ENCODE measurements at regions not wholly inside any gene's neighbourhood (a gene's known extent, or its start where the extent isn't known, plus 50 kb on each side); places are given as distances from the start of the nearest gene placed in this dataset.
"Not testable (repeated sequence)": the region's sequence is repeated elsewhere in the genome, so short reads cannot be mapped to it uniquely, and the experiment has no call there.

GRCh38 chr3:4197670-4198069, 105.5 kb upstream of the SETMAR start:
- 90 to 91% methylated on average over 5 to 6 of the region's 6 CpGs for WGBS, 2 donors (ENCODE audit: low coverage in 1 of 2)
- TF ChIP-seq, protein P1, sequence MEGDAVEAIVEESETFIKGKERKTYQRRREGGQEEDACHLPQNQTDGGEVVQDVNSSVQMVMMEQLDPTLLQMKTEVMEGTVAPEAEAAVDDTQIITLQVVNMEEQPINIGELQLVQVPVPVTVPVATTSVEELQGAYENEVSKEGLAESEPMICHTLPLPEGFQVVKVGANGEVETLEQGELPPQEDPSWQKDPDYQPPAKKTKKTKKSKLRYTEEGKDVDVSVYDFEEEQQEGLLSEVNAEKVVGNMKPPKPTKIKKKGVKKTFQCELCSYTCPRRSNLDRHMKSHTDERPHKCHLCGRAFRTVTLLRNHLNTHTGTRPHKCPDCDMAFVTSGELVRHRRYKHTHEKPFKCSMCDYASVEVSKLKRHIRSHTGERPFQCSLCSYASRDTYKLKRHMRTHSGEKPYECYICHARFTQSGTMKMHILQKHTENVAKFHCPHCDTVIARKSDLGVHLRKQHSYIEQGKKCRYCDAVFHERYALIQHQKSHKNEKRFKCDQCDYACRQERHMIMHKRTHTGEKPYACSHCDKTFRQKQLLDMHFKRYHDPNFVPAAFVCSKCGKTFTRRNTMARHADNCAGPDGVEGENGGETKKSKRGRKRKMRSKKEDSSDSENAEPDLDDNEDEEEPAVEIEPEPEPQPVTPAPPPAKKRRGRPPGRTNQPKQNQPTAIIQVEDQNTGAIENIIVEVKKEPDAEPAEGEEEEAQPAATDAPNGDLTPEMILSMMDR (IDR thresholded peaks at IDR 0.05), result no peak
- TF ChIP-seq POLR2A (IDR thresholded peaks at IDR 0.05) (no peak), EP300 (IDR thresholded peaks at IDR 0.05) (no peak), POLR2AphosphoS5 (IDR thresholded peaks at IDR 0.05) (no peak)
- H3K9me3 ChIP-seq, result peaks cover 0 to 9% (median 0%) of the 10 kb centered on the region in 3 donors
- ATAC-seq, result no peak
- H3K36me3 ChIP-seq, result no peaks in the 10 kb centered on the region
- no peak overlapping the region for H3K27ac ChIP-seq
- H3K4me3 ChIP-seq, result no peak overlapping the region
- H3K4me1 ChIP-seq, result no peaks in the 10 kb centered on the region
- no peaks in the 10 kb centered on the region for H3K27me3 ChIP-seq

DNA sequence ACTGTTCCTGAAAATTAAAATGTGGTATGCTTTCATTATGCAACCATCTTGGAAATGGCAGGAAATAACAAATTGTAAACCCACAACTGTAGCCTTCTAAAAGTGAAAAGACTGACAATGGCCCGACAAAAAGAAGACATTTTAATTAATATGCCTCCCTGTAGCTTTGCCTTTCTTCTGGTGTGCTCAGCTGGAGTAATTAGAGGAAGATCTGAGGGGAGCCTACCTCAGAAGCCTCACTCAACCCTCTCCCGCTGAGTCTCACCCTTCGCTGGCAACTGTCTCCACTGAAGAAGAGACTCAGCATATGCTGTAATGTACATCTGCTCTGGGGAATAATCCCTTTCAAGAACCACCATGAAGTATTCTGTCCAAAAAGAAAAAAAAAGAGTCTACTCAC, 104.7 kb upstream of the SETMAR start:
- no peak overlapping the region for H3K27ac ChIP-seq
- ATAC-seq, result no peak
- H3K27me3 ChIP-seq, result no peaks in the 10 kb centered on the region
- no peaks in the 10 kb centered on the region for H3K4me1 ChIP-seq
- H3K36me3 ChIP-seq, result no peaks in the 10 kb centered on the region
- WGBS, 2 donors (ENCODE audit: low coverage in 1 of 2), result 53 to 66% methylated on average over 3 of the region's 3 CpGs
- TF ChIP-seq POLR2A (IDR thresholded peaks at IDR 0.05), result no peak
- H3K9me3 ChIP-seq, result peaks cover 0 to 3% (median 0%) of the 10 kb centered on the region in 3 donors
- no peak overlapping the region for H3K4me3 ChIP-seq

DNA sequence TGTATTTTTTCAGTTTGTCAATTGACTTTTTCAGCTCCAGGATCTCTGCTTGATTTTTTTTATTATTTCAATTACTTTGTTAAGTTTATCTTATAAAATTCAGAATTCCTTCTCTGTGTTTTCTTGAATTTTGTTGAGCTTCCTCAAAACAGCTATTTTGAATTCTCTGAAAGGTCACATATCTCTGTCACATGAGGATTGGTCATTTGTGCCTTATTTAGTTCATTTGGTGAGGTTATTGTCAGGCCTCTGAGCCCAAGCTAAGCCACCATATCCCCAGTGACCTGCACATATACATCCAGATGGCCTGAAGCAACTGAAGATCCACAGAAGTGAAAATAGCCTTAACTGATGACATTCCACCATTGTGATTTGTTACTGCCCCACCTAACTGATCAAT, 98.4 kb upstream of the SETMAR start:
- H3K4me3 ChIP-seq, H3K4me1 ChIP-seq, H3K9me3 ChIP-seq, ATAC-seq, H3K27me3 ChIP-seq, H3K36me3 ChIP-seq, H3K27ac ChIP-seq: not testable (repeated sequence)

- Histone ChIP-seq H3K4me3 (no peak overlapping the region), H3K36me3 (no peaks in the 10 kb centered on the region), H3K27ac (no peak overlapping the region), H3K27me3 (no peaks in the 10 kb centered on the region), H3K4me1 (no peaks in the 10 kb centered on the region), H3K9me3 (peaks cover 0 to under 1% (median 0%) of the 10 kb centered on the region in 3 donors)
- 40 to 56% methylated on average over 3 of the region's 3 CpGs for WGBS, 2 donors (ENCODE audit: low coverage in 1 of 2)
- no peak for ATAC-seq
- no peak for TF ChIP-seq POLR2AphosphoS5 (IDR thresholded peaks at IDR 0.05)
- TF ChIP-seq, protein P1 (IDR thresholded peaks at IDR 0.05), result no peak
- no peak for TF ChIP-seq EP300 (IDR thresholded peaks at IDR 0.05)
- TF ChIP-seq POLR2A (IDR thresholded peaks at IDR 0.05), result no peak
Observed at GRCh38 chr3:4207672-4208071, 95.5 kb upstream of the SETMAR start.

DNA sequence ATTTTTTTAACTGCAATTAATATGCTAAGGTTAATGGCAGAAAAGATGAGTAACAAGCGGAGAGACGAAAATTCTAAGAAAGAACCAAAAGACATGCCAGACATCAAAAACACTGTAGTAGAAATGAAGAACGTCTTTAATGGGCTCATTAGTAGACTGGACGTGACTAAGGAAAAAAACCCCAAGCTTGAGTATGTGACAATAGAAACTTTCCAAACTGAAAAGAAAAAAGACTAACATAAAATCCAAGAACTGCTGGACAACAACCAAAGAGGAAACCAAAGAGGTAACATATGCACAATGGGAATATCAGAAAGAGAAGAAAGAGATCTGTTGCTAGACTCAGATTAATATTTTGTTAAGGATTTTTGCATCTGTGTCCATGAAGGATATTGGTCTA, 94.6 kb upstream of the SETMAR start:
- Histone ChIP-seq H3K27me3 (no peaks in the 10 kb centered on the region), H3K4me3 (no peak overlapping the region), H3K4me1 (no peaks in the 10 kb centered on the region), H3K27ac (no peak overlapping the region), H3K9me3 (peaks cover 0 to 9% (median 0%) of the 10 kb centered on the region in 3 donors), H3K36me3 (no peaks in the 10 kb centered on the region)
- 78 to 83% methylated on average over 4 of the region's 4 CpGs for WGBS, 2 donors (ENCODE audit: low coverage in 1 of 2)
- ATAC-seq, result no peak
- TF ChIP-seq POLR2A (IDR thresholded peaks at IDR 0.05) (no peak), EP300 (IDR thresholded peaks at IDR 0.05) (no peak), POLR2AphosphoS5 (IDR thresholded peaks at IDR 0.05) (no peak)
- TF ChIP-seq, protein P1 (IDR thresholded peaks at IDR 0.05), result no peak

DNA sequence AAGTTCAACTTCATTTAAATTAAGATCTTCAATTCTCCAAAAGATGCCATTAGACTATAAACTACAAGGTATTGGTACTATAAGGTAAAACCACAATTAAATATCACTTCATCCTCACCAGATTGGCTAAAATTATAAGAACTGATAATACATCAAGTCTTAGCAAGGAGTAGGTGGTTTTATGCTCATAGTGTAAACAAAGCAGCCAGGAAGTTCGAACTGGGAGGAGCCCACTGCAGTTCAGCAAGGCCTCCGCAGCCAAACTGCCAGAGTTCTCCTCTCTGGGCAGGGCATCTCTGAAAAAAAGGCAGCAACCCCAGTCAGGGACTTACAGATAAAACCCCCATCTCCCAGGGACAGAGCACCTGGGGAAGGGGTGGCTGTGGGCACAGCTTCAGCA, 91.6 kb upstream of the SETMAR start:
- WGBS, 2 donors (ENCODE audit: low coverage in 1 of 2), result 0% methylated on average over 1 of the region's 2 CpGs; no CpG with 5 or more reads in 1 of the 2 donors

GRCh38 chr3:4213420-4213819, 89.7 kb upstream of the SETMAR start:
- not testable (repeated sequence) for H3K4me1 ChIP-seq, H3K27ac ChIP-seq, ATAC-seq, H3K27me3 ChIP-seq, H3K36me3 ChIP-seq, H3K4me3 ChIP-seq
- peaks cover 0 to 16% (median 0%) of the 10 kb centered on the region in 3 donors for H3K9me3 ChIP-seq

More for the DNA sequence above, 91.6 kb upstream of the SETMAR start:
- no peak for TF ChIP-seq POLR2A (IDR thresholded peaks at IDR 0.05)
- no peak for TF ChIP-seq EP300 (IDR thresholded peaks at IDR 0.05)
- TF ChIP-seq, protein P1 (IDR thresholded peaks at IDR 0.05), result no peak
- no peak for TF ChIP-seq POLR2AphosphoS5 (IDR thresholded peaks at IDR 0.05)
- no peak for ATAC-seq
- Histone ChIP-seq H3K27me3 (no peaks in the 10 kb centered on the region), H3K27ac (no peak overlapping the region), H3K9me3 (peaks cover 0 to 16% (median 0%) of the 10 kb centered on the region in 3 donors), H3K4me3 (no peak overlapping the region), H3K36me3 (no peaks in the 10 kb centered on the region), H3K4me1 (no peaks in the 10 kb centered on the region)

DNA sequence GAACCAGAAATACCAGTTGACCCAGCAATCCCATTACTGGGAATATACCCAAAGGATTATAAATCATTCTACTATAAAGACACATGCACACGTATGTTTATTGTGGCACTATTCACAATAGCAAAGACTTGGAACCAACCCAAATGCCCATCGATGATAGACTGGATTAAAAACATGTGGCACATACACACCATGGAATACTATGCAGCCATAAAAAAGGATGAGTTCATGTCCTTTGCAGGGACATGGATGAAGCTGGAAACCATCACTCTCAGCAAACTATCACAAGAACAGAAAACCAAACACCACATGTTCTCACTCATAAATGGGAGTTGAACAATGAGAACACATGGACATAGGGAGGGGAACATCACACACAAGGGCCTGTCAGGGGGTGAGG, 86.2 kb upstream of the SETMAR start:
- not testable (repeated sequence) for H3K4me3 ChIP-seq, H3K27me3 ChIP-seq, H3K36me3 ChIP-seq, ATAC-seq, H3K27ac ChIP-seq, H3K4me1 ChIP-seq
- WGBS, 2 donors (ENCODE audit: low coverage in 1 of 2), result 92 to 94% methylated on average over 2 of the region's 2 CpGs
- H3K9me3 ChIP-seq, result peaks cover 0 to 16% (median 0%) of the 10 kb centered on the region in 3 donors
